HEK293 (cell line): ENCODE measurements at regions not wholly inside any gene's neighbourhood (a gene's known extent, or its start where the extent isn't known, plus 50 kb on each side); places are given as distances from the start of the nearest gene placed in this dataset.

Experiments used
- CTCF ChIP-seq: fragments of 450-650 bp; formaldehyde crosslinking; IDR thresholded peaks from 2 replicates; pipeline ENCODE4 v1.5.1; 2016; ENCODE audit warnings: missing biosample characterization, missing genetic modification characterization
- PATZ1 ChIP-seq: fragments of 450-650 bp; formaldehyde crosslinking; IDR thresholded peaks from 2 replicates; pipeline ENCODE4 v1.5.1; 2016; ENCODE audit warnings: missing biosample characterization, missing genetic modification characterization
- REST ChIP-seq: fragments of 450-650 bp; formaldehyde crosslinking; IDR thresholded peaks from 2 replicates; pipeline ENCODE4 v1.5.1; 2016; ENCODE audit warnings: missing biosample characterization, missing genetic modification characterization
- TRIM28 ChIP-seq: IDR thresholded peaks from 2 replicates; pipeline ENCODE4 v1.6.1; 2011; ENCODE audit warnings: low read length, control low read depth, borderline replicate concordance
- ZBTB17 ChIP-seq: fragments of 450-650 bp; formaldehyde crosslinking; IDR thresholded peaks from 2 replicates; pipeline ENCODE4 v1.5.1; 2016; ENCODE audit warnings: missing biosample characterization, missing genetic modification characterization
- ZNF175 ChIP-seq: fragments of 450-650 bp; formaldehyde crosslinking; IDR thresholded peaks from 2 replicates; pipeline ENCODE4 v1.5.1; 2016; ENCODE audit warnings: missing biosample characterization, missing genetic modification characterization
- ZNF416 ChIP-seq: fragments of 450-650 bp; formaldehyde crosslinking; IDR thresholded peaks from 2 replicates; pipeline ENCODE4 v1.5.1; 2016; ENCODE audit warnings: missing biosample characterization, missing genetic modification characterization
- ZNF513 ChIP-seq: fragments of 450-650 bp; IDR thresholded peaks from 2 replicates; pipeline ENCODE4 v1.5.1; 2018; ENCODE audit warnings: missing biosample characterization, missing genetic modification characterization
- ZNF548 ChIP-seq: fragments of 450-650 bp; formaldehyde crosslinking; IDR thresholded peaks from 2 replicates; pipeline ENCODE4 v1.5.1; 2016; ENCODE audit warnings: missing biosample characterization, missing genetic modification characterization
- ZNF677 ChIP-seq: fragments of 450-650 bp; IDR thresholded peaks from 2 replicates; pipeline ENCODE4 v1.5.0; 2018; ENCODE audit warnings: missing biosample characterization, mild to moderate bottlenecking, missing genetic modification characterization, moderate library complexity

GRCh38 chr16:26736084-26736483, 330.6 kb upstream of the C16orf82 start:
- TF ChIP-seq CTCF (no peak), TRIM28 (no peak), ZNF416 (tag by site-specific recombination) (no peak), REST (tag by site-specific recombination) (no peak), ZNF513 (tag by site-specific recombination) (no peak), ZNF548 (no peak), ZNF677 (no peak), ZBTB17 (tag by site-specific recombination) (no peak), ZNF175 (tag by site-specific recombination) (no peak), PATZ1 (tag by site-specific recombination) (no peak)
